ENCODE measurements at regions not wholly inside any gene's neighbourhood (a gene's known extent, or its start where the extent isn't known, plus 50 kb on each side); places are given as distances from the start of the nearest gene placed in this dataset.

- TF ChIP-seq CTCF (conservative IDR thresholded peaks at IDR 0.05 in 1 of 2, IDR thresholded peaks at IDR 0.05 in 1 of 2; ENCODE audit: extremely low read depth in 1 of 2, insufficient read depth in 1 of 2, low read depth in 1 of 2, low read length in 2 of 2) (no peak), EZH2 (IDR thresholded peaks at IDR 0.05; ENCODE audit: borderline replicate concordance, low read length) (no peak)
Measured at GRCh38 chr9:80547613-80548012, 975.8 kb downstream of the TLE4 start.

All from mammary epithelial cell (primary cell).